GM20000 (cell line): ENCODE measurements at regions not wholly inside any gene's neighbourhood (a gene's known extent, or its start where the extent isn't known, plus 50 kb on each side); places are given as distances from the start of the nearest gene placed in this dataset.

ENCODE experiments used
- DNase-seq: peaks from one replicate; pipeline ENCODE4 v3.0.0; 2012; ENCODE audit warnings: low spot score
- CTCF ChIP-seq: IDR thresholded peaks from 2 replicates; pipeline ENCODE4 v1.5.1; 2012; ENCODE audit warnings: mild to moderate bottlenecking, control low read depth; ENCODE audit errors: extremely low read depth, missing control alignments

GRCh38 chr3:30201715-30202114 lies 404.7 kb upstream of the TGFBR2 start:
- no peak for TF ChIP-seq CTCF
- DNase-seq: no peak

GRCh38 chr3:30203301-30203700 lies 403.1 kb upstream of the TGFBR2 start:
- TF ChIP-seq CTCF: no peak
- no peak for DNase-seq

GRCh38 chr3:30204126-30204525 lies 402.3 kb upstream of the TGFBR2 start:
- no peak for DNase-seq

GRCh38 chr3:30206051-30206450 lies 400.4 kb upstream of the TGFBR2 start:
- TF ChIP-seq CTCF: no peak
- DNase-seq: no peak

More at GRCh38 chr3:30204126-30204525, 402.3 kb upstream of the TGFBR2 start:
- no peak for TF ChIP-seq CTCF

GRCh38 chr3:30221619-30222018 lies 384.8 kb upstream of the TGFBR2 start:
- no peak for DNase-seq

GRCh38 chr3:30222441-30222840 lies 384.0 kb upstream of the TGFBR2 start:
- no peak for DNase-seq
- no peak for TF ChIP-seq CTCF

More at GRCh38 chr3:30221619-30222018, 384.8 kb upstream of the TGFBR2 start:
- TF ChIP-seq CTCF: no peak

GRCh38 chr3:30225021-30225420 lies 381.4 kb upstream of the TGFBR2 start:
- TF ChIP-seq CTCF: no peak
- no peak for DNase-seq
